Panc1 (cell line): ENCODE measurements at regions not wholly inside any gene's neighbourhood (a gene's known extent, or its start where the extent isn't known, plus 50 kb on each side); places are given as distances from the start of the nearest gene placed in this dataset.

Experiments
- POLR2AphosphoS5 ChIP-seq: IDR thresholded peaks from 2 replicates; pipeline ENCODE4 v1.6.1; 2012; ENCODE audit warnings: mild to moderate bottlenecking, low read depth, low read length, moderate library complexity
- TF ChIP-seq, protein P1 (sequence below): fragments of 450-650 bp; IDR thresholded peaks from 2 replicates; pipeline ENCODE4 v1.5.1; 2017; ENCODE audit warnings: mild to moderate bottlenecking

DNA sequence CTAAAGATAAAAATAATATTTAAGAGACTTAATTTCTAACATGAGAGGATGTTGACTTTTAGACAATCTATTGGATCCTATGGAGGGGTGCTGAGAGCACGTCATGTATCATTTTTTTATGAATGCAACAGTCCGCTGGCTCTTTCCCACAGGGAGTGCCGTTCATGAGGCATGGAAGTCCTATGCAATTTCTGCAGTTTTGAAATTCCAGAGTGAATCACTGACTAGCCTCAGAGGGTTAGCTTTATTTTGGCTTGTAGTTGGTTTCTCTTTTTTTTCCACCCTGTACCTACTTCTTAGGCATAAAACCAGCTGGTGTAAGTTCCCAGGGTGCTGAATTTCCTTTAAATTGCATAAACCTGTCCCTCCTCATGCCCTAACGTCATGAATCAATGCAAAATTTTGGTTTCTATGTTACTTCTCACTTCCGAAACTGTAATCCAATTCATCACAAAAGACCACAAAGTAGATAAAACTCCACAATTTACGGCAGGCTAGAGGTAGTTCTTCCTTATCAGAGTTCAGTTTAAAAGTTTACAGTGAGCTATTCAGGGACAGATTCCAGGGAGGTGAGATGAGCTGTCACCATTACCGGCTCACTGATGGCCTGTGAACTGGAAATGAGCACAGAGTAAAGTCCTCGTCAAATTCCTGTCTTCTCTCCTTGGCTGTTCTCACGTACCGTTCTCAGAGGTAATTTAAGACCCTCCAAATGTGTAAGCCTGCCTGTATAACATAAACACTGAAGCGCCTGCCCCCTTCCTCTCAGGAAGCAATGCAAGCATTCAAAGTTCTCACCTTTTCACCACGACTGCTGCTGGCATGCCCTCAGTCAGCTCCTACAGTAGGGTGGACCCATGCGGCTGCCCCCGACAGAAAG lies 216.6 kb upstream of the SLC10A2 start:
- TF ChIP-seq, protein P1, sequence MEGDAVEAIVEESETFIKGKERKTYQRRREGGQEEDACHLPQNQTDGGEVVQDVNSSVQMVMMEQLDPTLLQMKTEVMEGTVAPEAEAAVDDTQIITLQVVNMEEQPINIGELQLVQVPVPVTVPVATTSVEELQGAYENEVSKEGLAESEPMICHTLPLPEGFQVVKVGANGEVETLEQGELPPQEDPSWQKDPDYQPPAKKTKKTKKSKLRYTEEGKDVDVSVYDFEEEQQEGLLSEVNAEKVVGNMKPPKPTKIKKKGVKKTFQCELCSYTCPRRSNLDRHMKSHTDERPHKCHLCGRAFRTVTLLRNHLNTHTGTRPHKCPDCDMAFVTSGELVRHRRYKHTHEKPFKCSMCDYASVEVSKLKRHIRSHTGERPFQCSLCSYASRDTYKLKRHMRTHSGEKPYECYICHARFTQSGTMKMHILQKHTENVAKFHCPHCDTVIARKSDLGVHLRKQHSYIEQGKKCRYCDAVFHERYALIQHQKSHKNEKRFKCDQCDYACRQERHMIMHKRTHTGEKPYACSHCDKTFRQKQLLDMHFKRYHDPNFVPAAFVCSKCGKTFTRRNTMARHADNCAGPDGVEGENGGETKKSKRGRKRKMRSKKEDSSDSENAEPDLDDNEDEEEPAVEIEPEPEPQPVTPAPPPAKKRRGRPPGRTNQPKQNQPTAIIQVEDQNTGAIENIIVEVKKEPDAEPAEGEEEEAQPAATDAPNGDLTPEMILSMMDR, result no peak
- no peak for TF ChIP-seq POLR2AphosphoS5
